Activated CD8-positive, alpha-beta T cell treated with anti-CD3 and anti-CD28 coated beads for 36 hours (primary cell): ENCODE measurements at regions not wholly inside any gene's neighbourhood (a gene's known extent, or its start where the extent isn't known, plus 50 kb on each side); places are given as distances from the start of the nearest gene placed in this dataset.

Experiments
- ATAC-seq: fragments of 200-7000 bp; cut with Tn5 transposase; one replicate; pipeline ENCODE4 v1.10.0; 2021; ENCODE audit warnings: mild to moderate bottlenecking, moderate library complexity
- CTCF ChIA-PET: fragments of 350-600 bp; sonication (Branson Sonifier 250); formaldehyde crosslinking; loops from one replicate; lab custom pipeline; 2021; ENCODE audit warnings: antibody characterized with exemption; lab: Charles Lee
- POLR2A ChIA-PET: fragments of 350-600 bp; sonication (Branson Sonifier 250); formaldehyde crosslinking; loops from one replicate; lab custom pipeline; 2021; ENCODE audit warnings: antibody characterized with exemption; lab: Charles Lee
- DNase-seq: peaks from one replicate; pipeline ENCODE4 v3.0.0-alpha.2; 2020
- H3K27ac Mint-ChIP-seq: one replicate; pipeline ENCODE4 v1.8.0; 2021; ENCODE audit warnings: mild to moderate bottlenecking, mixed read lengths
- H3K27me3 Mint-ChIP-seq: one replicate; pipeline ENCODE4 v1.8.0; 2021; ENCODE audit warnings: mixed read lengths
- H3K36me3 Mint-ChIP-seq: one replicate; pipeline ENCODE4 v1.8.0; 2021; ENCODE audit warnings: low read depth, mixed read lengths
- H3K4me1 Mint-ChIP-seq: one replicate; pipeline ENCODE4 v1.8.0; 2021; ENCODE audit warnings: low read depth, mixed read lengths
- H3K4me3 Mint-ChIP-seq: one replicate; pipeline ENCODE4 v1.8.0; 2021; ENCODE audit warnings: mild to moderate bottlenecking, moderate library complexity, mixed read lengths
- H3K9me3 Mint-ChIP-seq: one replicate; pipeline ENCODE4 v1.8.0; 2021; ENCODE audit warnings: mixed read lengths
- CTCF ChIP-seq: fragments of 200-600 bp; IDR thresholded peaks from one replicate; pipeline ENCODE4 v1.8.0; 2022; ENCODE audit warnings: antibody characterized with exemption, mild to moderate bottlenecking
- intact Hi-C: fragments of 100-400 bp; cut with micrococcal nuclease; formaldehyde crosslinking; loops from one replicate; pipeline ENCODE4 v1.10.0; 2022

GRCh38 chr4:136227315-136227714, 1305.0 kb downstream of the PCDH18 start:
- no peaks in the 10 kb centered on the region for H3K27me3 Mint-ChIP-seq
- intact Hi-C loops: no loop called here

GRCh38 chr4:136219592-136220125, 1312.6 kb downstream of the PCDH18 start:
- intact Hi-C loops: no loop called here
- H3K36me3 Mint-ChIP-seq: no peaks in the 10 kb centered on the region
- ChIA-PET POLR2A (no interaction called here), CTCF (no interaction called here)
- no peak for TF ChIP-seq CTCF
- ATAC-seq: no peak
- no peak overlapping the region for H3K4me3 Mint-ChIP-seq
- peaks cover 6% of the 10 kb centered on the region for H3K9me3 Mint-ChIP-seq
- no peak for DNase-seq
- no peak overlapping the region for H3K27ac Mint-ChIP-seq
- H3K4me1 Mint-ChIP-seq: no peaks in the 10 kb centered on the region
- no peaks in the 10 kb centered on the region for H3K27me3 Mint-ChIP-seq

More at GRCh38 chr4:136227315-136227714, 1305.0 kb downstream of the PCDH18 start:
- peaks cover 4% of the 10 kb centered on the region for H3K9me3 Mint-ChIP-seq
- TF ChIP-seq CTCF: no peak
- ATAC-seq: no peak
- H3K36me3 Mint-ChIP-seq: no peaks in the 10 kb centered on the region
- no peak overlapping the region for H3K27ac Mint-ChIP-seq
- no peaks in the 10 kb centered on the region for H3K4me1 Mint-ChIP-seq
- ChIA-PET POLR2A (no interaction called here), CTCF (no interaction called here)
- no peak for DNase-seq
- H3K4me3 Mint-ChIP-seq: no peak overlapping the region

GRCh38 chr4:136203199-136203598, 1329.1 kb downstream of the PCDH18 start:
- Mint-ChIP-seq H3K27me3 (no peaks in the 10 kb centered on the region), H3K27ac (no peak overlapping the region), H3K9me3 (no peaks in the 10 kb centered on the region), H3K36me3 (no peaks in the 10 kb centered on the region), H3K4me3 (no peak overlapping the region), H3K4me1 (no peaks in the 10 kb centered on the region)
- intact Hi-C loops: no loop called here
- ChIA-PET CTCF (no interaction called here), POLR2A (no interaction called here)
- DNase-seq (no peak), ATAC-seq (no peak)
- TF ChIP-seq CTCF: no peak

GRCh38 chr4:136198358-136198757, 1333.9 kb downstream of the PCDH18 start:
- Mint-ChIP-seq H3K27me3 (no peaks in the 10 kb centered on the region), H3K9me3 (no peaks in the 10 kb centered on the region), H3K36me3 (no peaks in the 10 kb centered on the region), H3K4me1 (no peaks in the 10 kb centered on the region), H3K4me3 (no peak overlapping the region), H3K27ac (no peak overlapping the region)
- CTCF ChIA-PET: no interaction called here
- DNase-seq (no peak), ATAC-seq (no peak)
- no peak for TF ChIP-seq CTCF
- POLR2A ChIA-PET: no interaction called here
- intact Hi-C loops: no loop called here

- H3K4me1 Mint-ChIP-seq: no peaks in the 10 kb centered on the region
- intact Hi-C loops: no loop called here
- no peak for TF ChIP-seq CTCF
- no peaks in the 10 kb centered on the region for H3K36me3 Mint-ChIP-seq
- ChIA-PET POLR2A (no interaction called here), CTCF (no interaction called here)
- no peak overlapping the region for H3K4me3 Mint-ChIP-seq
- DNase-seq: no peak
- no peaks in the 10 kb centered on the region for H3K27me3 Mint-ChIP-seq
- ATAC-seq: no peak
- peaks cover 1% of the 10 kb centered on the region for H3K9me3 Mint-ChIP-seq
- H3K27ac Mint-ChIP-seq: no peak overlapping the region
These were observed 1337.3 kb downstream of the PCDH18 start for GRCh38 chr4:136194962-136195361.
